Fibroblast of lung (primary cell): ENCODE measurements at regions not wholly inside any gene's neighbourhood (a gene's known extent, or its start where the extent isn't known, plus 50 kb on each side); places are given as distances from the start of the nearest gene placed in this dataset.

ENCODE experiments used
- DNase-seq, 2 donors: peaks; one replicate each; pipeline versions ENCODE4 v3.0.0 to v3.0.0-alpha.2; 2010; ENCODE audit warnings: low read depth in 2 of 2
- H2AFZ ChIP-seq: 2 replicates; pipeline ENCODE4 v1.5.1; 2012; ENCODE audit warnings: low read length, control low read depth, inconsistent platforms
- H3K27ac ChIP-seq: 2 replicates; pipeline ENCODE4 v1.5.1; 2011; ENCODE audit warnings: low read length, control low read depth; ENCODE audit not compliant: insufficient read depth
- H3K27me3 ChIP-seq: 2 replicates; pipeline ENCODE4 v1.5.1; 2011; ENCODE audit warnings: mild to moderate bottlenecking, low read length; ENCODE audit not compliant: control insufficient read depth, insufficient read depth
- H3K36me3 ChIP-seq: 2 replicates; pipeline ENCODE4 v1.5.1; 2011; ENCODE audit warnings: low read length; ENCODE audit not compliant: control insufficient read depth, insufficient read depth
- H3K4me1 ChIP-seq: 2 replicates; pipeline ENCODE4 v1.5.1; 2011; ENCODE audit warnings: low read length; ENCODE audit not compliant: control insufficient read depth, insufficient read depth; ENCODE audit errors: extremely low read depth
- H3K4me2 ChIP-seq: 2 replicates; pipeline ENCODE4 v1.5.1; 2011; ENCODE audit warnings: low read length, control low read depth; ENCODE audit not compliant: insufficient read depth; ENCODE audit errors: extremely low read depth
- H3K4me3 ChIP-seq, 4 experiments: fragments of 200-600 bp in 1 of 4; sonication (generic) in 1 of 4; replicated peaks in 1 of 4; 2 replicates each; pipeline ENCODE4 v1.5.1; 2011 to 2016; ENCODE audit warnings: low read length in 4 of 4, low read depth in 3 of 4, mild to moderate bottlenecking in 3 of 4, control low read depth in 2 of 4, inconsistent platforms in 1 of 4, mixed read lengths in 1 of 4; ENCODE audit not compliant: insufficient read depth in 1 of 4; ENCODE audit errors: control extremely low read depth in 1 of 4
- H3K79me2 ChIP-seq: 2 replicates; pipeline ENCODE4 v1.5.1; 2012; ENCODE audit warnings: mild to moderate bottlenecking, low read length, inconsistent platforms; ENCODE audit not compliant: control insufficient read depth, insufficient read depth
- H3K9ac ChIP-seq: 2 replicates; pipeline ENCODE4 v1.5.1; 2011; ENCODE audit warnings: mild to moderate bottlenecking, low read length, control low read depth; ENCODE audit not compliant: insufficient read depth
- H3K9me3 ChIP-seq: 2 replicates; pipeline ENCODE4 v1.5.1; 2012; ENCODE audit warnings: low read depth, low read length; ENCODE audit not compliant: control insufficient read depth, insufficient read depth
- H4K20me1 ChIP-seq: 2 replicates; pipeline ENCODE4 v1.5.1; 2011; ENCODE audit warnings: low read length; ENCODE audit not compliant: control insufficient read depth, insufficient read depth; ENCODE audit errors: extremely low read depth
- EZH2 ChIP-seq: IDR thresholded peaks from 2 replicates; pipeline ENCODE4 v1.5.1; 2012; ENCODE audit warnings: low read length, control low read depth, mild to moderate bottlenecking; ENCODE audit errors: missing control alignments
- TF ChIP-seq, protein P1 (sequence below), 2 donors: IDR thresholded peaks in 1 of 2; conservative IDR thresholded peaks in 1 of 2; 1 replicate in 1 of 2; 2 replicates in 1 of 2; pipeline ENCODE4 v1.5.1; 2011 to 2012; ENCODE audit warnings: low read length in 2 of 2, control low read depth in 1 of 2, inconsistent platforms in 1 of 2, low read depth in 1 of 2, mild to moderate bottlenecking in 1 of 2

DNA sequence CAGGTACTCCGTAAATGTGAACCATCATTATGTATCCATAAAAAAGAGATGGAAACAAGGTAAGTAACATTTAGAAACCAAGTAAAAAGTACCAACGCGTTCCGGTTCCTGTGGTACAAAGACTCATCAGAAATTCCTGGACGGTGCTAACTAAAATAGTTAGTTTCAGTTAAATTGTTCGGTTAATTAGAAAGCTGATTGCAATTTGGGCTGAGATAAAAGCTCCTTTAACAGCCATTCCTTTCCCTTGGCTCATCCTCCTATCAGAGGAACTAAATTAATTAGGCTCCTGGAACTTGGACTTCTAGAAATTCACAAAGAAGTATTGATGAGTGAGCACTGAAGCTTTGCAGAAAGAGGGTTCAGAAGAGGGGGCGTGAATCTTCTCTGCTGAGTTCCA, 63.5 kb downstream of the SOX1 start:
- H3K27me3 ChIP-seq = no peaks in the 10 kb centered on the region
- H2AFZ ChIP-seq = no peak overlapping the region
- H3K9me3 ChIP-seq = no peaks in the 10 kb centered on the region
- no peak overlapping the region for H3K27ac ChIP-seq
- no peaks in the 10 kb centered on the region for H3K36me3 ChIP-seq
- H3K9ac ChIP-seq = no peak overlapping the region
- TF ChIP-seq, protein P1, sequence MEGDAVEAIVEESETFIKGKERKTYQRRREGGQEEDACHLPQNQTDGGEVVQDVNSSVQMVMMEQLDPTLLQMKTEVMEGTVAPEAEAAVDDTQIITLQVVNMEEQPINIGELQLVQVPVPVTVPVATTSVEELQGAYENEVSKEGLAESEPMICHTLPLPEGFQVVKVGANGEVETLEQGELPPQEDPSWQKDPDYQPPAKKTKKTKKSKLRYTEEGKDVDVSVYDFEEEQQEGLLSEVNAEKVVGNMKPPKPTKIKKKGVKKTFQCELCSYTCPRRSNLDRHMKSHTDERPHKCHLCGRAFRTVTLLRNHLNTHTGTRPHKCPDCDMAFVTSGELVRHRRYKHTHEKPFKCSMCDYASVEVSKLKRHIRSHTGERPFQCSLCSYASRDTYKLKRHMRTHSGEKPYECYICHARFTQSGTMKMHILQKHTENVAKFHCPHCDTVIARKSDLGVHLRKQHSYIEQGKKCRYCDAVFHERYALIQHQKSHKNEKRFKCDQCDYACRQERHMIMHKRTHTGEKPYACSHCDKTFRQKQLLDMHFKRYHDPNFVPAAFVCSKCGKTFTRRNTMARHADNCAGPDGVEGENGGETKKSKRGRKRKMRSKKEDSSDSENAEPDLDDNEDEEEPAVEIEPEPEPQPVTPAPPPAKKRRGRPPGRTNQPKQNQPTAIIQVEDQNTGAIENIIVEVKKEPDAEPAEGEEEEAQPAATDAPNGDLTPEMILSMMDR (conservative IDR thresholded peaks at IDR 0.05 in 1 of 2, IDR thresholded peaks at IDR 0.05 in 1 of 2; ENCODE audit: low read depth in 1 of 2, low read length in 2 of 2) = no peak
- TF ChIP-seq EZH2 = no peak
- H3K4me2 ChIP-seq = no peak overlapping the region
- no peaks in the 10 kb centered on the region for H4K20me1 ChIP-seq
- H3K4me3 ChIP-seq = no peak overlapping the region
- DNase-seq = no peak
- H3K79me2 ChIP-seq = no peaks in the 10 kb centered on the region
- H3K4me1 ChIP-seq = no peaks in the 10 kb centered on the region

DNA sequence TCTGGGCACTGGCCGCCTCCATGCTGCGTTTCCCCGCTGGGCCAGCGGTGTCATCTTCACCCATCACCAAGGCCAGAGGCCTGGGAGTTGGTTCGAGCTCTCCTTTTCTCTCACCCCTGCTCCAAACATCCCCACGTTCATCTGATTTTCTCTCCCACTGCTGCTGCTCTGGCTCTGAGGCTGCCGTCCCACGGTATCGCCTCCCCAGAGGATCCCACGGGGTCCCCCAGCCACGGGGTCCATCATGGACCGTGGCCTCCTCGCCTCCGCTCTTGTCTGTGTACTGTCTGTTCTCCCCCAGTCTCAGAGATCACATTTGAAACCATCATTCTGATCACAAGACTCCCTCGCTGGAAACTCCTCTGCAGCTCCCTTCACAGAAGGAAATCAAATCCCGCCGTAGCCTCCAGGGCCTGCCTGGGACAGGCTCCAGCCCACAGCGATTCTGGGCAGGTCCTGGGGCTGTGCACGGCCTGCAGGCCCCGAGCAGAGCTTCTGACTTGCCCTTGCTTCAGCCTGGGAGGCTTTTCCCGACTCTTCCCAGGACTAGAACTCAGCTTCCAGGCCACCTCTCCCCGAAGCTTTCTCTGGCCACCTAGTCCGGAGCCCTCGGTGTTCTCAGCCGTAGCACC, 64.2 kb downstream of the SOX1 start:
- no peaks in the 10 kb centered on the region for H3K4me1 ChIP-seq
- no peak overlapping the region for H2AFZ ChIP-seq
- no peaks in the 10 kb centered on the region for H3K79me2 ChIP-seq
- H3K9me3 ChIP-seq = no peaks in the 10 kb centered on the region
- no peak for DNase-seq
- H3K4me3 ChIP-seq = no peak overlapping the region
- H4K20me1 ChIP-seq = no peaks in the 10 kb centered on the region
- no peaks in the 10 kb centered on the region for H3K36me3 ChIP-seq
- no peak overlapping the region for H3K4me2 ChIP-seq
- no peak overlapping the region for H3K9ac ChIP-seq
- no peak overlapping the region for H3K27ac ChIP-seq
- no peaks in the 10 kb centered on the region for H3K27me3 ChIP-seq
- TF ChIP-seq, protein P1 (conservative IDR thresholded peaks at IDR 0.05 in 1 of 2, IDR thresholded peaks at IDR 0.05 in 1 of 2; ENCODE audit: low read depth in 1 of 2, low read length in 2 of 2) = no peak
- TF ChIP-seq EZH2 = no peak

DNA sequence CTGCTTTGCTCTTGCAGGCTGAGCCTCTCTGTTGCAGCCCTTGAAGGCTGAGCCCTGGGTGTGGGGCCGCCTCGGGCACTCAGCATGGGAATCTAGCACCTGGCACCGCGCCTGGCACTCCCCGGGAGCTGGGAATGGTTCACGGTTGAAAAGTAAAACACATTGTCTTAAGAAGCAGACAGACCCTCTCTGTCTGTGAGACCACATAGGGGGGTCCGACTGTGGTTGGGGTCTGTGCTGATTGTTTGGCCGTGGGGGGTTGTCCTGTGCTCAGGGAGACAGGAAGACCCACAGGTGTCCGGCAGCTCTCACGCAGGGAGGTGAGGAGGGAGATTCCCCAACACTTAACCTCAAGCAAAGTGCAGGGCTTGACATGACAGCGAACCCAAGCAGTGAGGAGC, 64.8 kb downstream of the SOX1 start:
- H3K27me3 ChIP-seq = no peaks in the 10 kb centered on the region
- no peaks in the 10 kb centered on the region for H3K4me1 ChIP-seq
- no peak overlapping the region for H3K27ac ChIP-seq
- H3K4me3 ChIP-seq = no peak overlapping the region
- no peaks in the 10 kb centered on the region for H4K20me1 ChIP-seq
- H3K9me3 ChIP-seq = no peaks in the 10 kb centered on the region
- H3K4me2 ChIP-seq = no peak overlapping the region
- H3K9ac ChIP-seq = no peak overlapping the region
- no peaks in the 10 kb centered on the region for H3K79me2 ChIP-seq
- H3K36me3 ChIP-seq = no peaks in the 10 kb centered on the region
- DNase-seq = no peak
- H2AFZ ChIP-seq = no peak overlapping the region
- TF ChIP-seq, protein P1 (conservative IDR thresholded peaks at IDR 0.05 in 1 of 2, IDR thresholded peaks at IDR 0.05 in 1 of 2; ENCODE audit: low read depth in 1 of 2, low read length in 2 of 2) = no peak
- TF ChIP-seq EZH2 = no peak
